NB4 (cell line): ENCODE measurements at regions not wholly inside any gene's neighbourhood (a gene's known extent, or its start where the extent isn't known, plus 50 kb on each side); places are given as distances from the start of the nearest gene placed in this dataset.

Experiments used
- CTCF ChIP-seq: IDR thresholded peaks from one replicate; pipeline ENCODE4 v1.5.1; 2012; ENCODE audit warnings: low read depth, low read length
- MAX ChIP-seq: IDR thresholded peaks from 2 replicates; pipeline ENCODE4 v1.6.1; 2011; ENCODE audit warnings: low read depth, low read length
- POLR2A ChIP-seq: IDR thresholded peaks from 2 replicates; pipeline ENCODE4 v1.6.1; 2011; ENCODE audit warnings: mild to moderate bottlenecking; ENCODE audit not compliant: insufficient read length; ENCODE audit errors: extremely low read depth

GRCh38 chr19:34017024-34017423 is 155.3 kb upstream of the LSM14A start:
- no peak for TF ChIP-seq CTCF
- TF ChIP-seq POLR2A: no peak
- no peak for TF ChIP-seq MAX
